HG02610 (cell line): ENCODE measurements at regions not wholly inside any gene's neighbourhood (a gene's known extent, or its start where the extent isn't known, plus 50 kb on each side); places are given as distances from the start of the nearest gene placed in this dataset.

Experiments
- ATAC-seq: cut with Tn5 transposase; IDR thresholded peaks from one replicate; pipeline ENCODE4 v1.9.1; 2021; ENCODE audit warnings: mild to moderate bottlenecking, moderate library complexity; ENCODE audit not compliant: unreplicated experiment

DNA sequence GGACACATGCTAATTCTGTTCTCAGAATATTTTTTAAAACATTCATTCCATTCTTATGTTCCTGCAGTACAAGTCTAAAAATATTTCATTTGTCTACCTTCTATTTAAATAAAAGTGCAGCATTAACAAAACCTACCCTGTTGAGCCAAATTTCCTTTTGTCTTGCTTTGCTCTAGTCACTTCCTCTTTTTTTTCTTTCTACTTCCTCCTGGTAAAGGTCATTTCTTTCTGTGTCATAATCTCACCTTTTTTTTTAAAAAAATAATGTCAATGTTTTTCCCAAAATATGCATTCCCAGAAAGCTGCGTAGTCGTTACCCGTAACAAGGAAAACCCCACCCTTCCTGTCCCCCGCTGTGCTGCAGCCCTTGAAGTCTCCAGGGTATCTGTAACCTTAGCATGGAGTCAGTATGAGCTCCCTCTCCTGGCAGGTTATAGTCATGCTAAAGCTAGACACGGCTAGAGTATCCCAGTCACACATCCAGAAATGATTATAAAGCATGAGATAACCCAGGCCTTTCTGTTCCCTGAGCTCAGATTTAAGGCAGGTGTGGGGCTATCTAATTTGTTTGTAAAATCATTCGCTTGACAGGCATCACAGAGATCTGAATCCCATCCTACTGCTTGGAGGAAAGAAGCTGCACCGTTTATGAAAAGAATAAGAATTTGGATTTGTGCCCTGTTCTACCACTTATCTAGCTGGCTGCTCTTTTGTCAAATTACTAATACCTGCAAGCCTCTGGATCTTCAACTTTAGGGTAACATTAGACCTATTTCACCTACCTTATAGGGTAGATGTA is 51.1 kb upstream of the EED start:
- ATAC-seq = peak; percentile 94

DNA sequence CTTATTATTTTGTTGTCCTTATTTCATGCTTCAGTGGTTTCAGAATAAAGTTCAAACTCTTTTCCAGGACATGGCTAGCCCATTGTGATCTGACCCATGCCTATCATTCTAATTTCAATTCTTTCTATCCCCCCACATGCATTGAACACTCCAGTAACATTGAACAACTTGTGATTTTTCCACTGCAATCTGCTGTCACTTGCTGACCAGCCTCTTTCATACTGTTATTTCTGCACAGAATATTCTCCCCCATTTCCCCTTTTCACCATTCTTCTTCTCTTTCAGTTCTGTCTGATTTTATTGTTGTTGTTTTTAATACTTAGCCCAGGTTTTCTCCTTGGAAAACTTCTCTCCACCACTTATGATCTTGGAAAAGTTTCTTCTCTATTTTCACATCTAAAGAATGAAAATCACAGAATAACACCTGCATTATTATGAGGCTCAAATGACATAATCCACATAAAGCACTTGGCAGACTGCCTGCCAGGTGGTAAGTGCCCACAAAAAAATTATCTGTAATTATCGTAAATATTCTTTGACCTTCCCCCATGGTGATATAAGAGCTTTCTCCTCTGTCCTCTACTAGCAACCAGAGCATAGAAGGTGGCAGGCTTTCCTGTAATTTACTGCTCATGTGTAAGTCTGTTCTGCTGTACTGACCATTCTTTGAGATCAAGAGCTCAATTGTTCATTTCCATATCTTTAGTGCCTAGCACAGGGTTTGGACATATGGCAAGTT is 51.9 kb upstream of the EED start:
- peak; percentile 8 for ATAC-seq

DNA sequence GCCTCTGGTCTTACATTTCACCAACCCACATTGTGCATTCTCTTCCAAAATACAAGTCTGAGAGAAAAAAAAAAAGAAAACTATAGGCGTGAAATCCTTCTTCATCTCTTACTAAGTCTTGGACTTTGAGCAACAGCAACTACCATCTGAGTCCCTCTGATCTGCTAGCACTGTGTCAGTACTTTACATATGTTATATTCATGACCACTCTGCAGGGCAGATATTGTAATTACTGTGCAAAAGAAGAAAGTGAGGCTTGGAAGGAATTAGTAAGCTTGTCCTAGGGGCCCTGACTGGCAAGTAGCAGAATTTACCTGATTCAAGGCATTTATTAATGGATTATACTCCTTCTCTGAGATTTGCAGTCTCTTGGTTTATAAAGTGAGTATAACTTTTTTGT is 52.7 kb upstream of the EED start:
- ATAC-seq = no peak

- ATAC-seq = no peak
Measured at GRCh38 chr11:86187027-86187426, 57.5 kb upstream of the EED start.

DNA sequence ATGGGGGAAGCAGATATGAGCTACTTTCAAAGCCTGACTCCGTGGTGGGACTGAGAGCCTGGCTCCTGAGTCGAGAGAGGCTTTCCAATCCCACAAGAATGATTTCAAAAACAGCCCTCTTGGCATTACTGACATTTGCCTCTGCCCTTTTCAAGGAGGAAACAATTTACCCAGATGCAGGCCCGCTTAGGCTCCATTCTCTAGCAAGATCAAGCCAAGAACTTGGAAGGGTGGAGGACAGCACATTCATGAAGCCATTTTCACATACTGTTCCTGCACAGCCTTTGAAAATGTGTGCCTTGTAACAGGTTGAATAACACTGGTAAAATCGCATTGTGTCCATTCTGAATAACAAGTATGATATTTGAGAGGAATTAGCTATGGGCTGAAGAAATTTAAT is 58.2 kb upstream of the EED start:
- ATAC-seq = no peak

DNA sequence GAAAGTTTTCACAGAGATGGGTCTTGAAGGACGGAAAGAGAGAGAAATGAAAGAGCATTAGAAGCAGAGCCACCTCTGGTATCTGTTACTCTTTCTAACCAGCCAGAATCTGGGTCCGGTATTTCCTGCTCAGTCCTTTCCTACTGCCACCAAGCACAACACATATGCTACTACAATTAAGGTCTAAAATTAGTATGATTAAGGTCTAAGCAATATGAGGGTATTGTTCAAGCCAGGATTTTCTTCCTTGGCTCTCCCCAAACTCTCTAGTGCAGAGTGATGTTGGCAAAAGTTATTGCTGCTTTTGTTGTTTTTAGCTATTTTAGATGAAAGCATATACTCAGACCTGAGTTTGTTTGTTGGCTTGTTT is 59.2 kb upstream of the EED start:
- no peak for ATAC-seq

DNA sequence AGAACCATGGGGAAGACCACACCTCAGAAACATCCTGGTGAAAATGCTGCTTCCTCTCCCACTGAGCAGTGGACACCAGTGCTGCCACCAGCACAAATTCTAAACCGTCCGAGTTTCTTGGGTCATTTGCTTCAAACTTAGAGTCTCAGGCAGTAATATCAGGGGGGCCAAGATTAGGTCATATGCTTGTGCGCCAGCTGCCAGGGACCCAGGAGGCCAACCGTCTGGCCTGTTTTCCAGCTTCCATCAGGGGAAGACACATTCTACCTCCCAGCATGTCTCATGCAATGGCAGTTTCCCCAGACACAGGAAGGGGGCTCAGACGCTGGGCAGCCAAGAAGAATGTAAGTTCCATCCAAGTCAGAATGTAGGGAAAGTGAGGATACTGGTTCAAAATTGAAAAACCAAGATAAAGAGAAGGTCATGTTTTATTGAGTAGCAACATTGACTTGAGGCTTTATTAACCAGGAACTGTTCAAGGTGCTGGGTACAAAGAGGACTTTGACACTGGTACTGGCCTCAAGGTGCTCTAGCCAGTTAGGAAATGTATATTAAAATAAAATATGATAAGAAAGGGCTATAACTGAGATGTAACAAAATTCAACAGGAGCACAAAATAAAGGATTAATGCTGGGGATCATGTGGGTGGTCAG is 59.7 kb upstream of the EED start:
- ATAC-seq = no peak

DNA sequence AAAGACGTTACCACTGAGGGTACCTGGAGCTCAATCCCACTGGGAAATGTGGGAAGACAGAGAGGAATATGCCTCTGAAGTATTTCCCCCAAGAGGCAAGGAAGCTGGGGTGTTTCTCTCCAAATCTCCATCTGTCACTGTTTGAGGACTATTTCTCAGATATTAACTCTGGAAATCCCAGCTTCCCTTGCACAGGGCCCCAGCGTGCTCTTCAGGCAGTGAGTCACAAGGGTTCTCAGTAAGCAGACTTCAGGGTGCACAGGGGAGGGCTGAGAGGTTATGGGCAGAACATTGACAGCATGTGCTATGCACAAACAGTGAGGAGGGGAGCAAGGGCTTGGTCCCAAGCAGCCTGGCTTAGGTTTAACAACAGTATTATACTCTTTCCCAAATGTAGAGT is 60.9 kb upstream of the EED start:
- peak; percentile 38 for ATAC-seq

- peak; percentile 80 for ATAC-seq
Measured at GRCh38 chr11:86182976-86183584, 61.5 kb upstream of the EED start.

GRCh38 chr11:86181379-86181778 is 63.2 kb upstream of the EED start:
- no peak for ATAC-seq

- ATAC-seq = no peak
Measured at GRCh38 chr11:86180851-86181250, 63.7 kb upstream of the EED start.

GRCh38 chr11:86180423-86180822 is 64.1 kb upstream of the EED start:
- no peak for ATAC-seq

- no peak for ATAC-seq
Measured at GRCh38 chr11:86179646-86180064, 64.9 kb upstream of the EED start.

GRCh38 chr11:86177302-86177701 is 67.3 kb upstream of the EED start:
- no peak for ATAC-seq

- ATAC-seq = peak; percentile 71
Measured at GRCh38 chr11:86176165-86176884, 68.2 kb upstream of the EED start.

DNA sequence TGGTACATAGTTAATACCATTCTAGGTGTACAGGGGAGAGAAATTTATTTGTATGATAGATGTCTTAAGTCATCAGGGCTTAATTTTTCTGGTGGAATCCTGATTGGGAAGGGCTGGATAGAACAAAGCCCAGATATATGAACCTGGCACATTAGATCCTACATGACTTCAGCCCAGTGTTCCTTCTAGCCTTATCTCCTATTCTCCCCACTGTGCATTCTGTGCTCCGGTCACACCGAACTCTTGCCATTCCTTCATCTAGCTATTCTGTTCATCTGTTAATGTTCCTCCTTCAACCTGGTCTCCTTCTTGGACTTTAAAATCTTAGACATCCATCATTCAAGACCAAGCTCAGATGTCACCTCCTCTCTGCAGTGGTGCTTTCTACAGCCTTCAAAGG is 68.9 kb upstream of the EED start:
- no peak for ATAC-seq

- no peak for ATAC-seq
Measured at GRCh38 chr11:86175191-86175590, 69.4 kb upstream of the EED start.

- ATAC-seq = no peak
Measured at GRCh38 chr11:86174101-86175046, 70.2 kb upstream of the EED start.

DNA sequence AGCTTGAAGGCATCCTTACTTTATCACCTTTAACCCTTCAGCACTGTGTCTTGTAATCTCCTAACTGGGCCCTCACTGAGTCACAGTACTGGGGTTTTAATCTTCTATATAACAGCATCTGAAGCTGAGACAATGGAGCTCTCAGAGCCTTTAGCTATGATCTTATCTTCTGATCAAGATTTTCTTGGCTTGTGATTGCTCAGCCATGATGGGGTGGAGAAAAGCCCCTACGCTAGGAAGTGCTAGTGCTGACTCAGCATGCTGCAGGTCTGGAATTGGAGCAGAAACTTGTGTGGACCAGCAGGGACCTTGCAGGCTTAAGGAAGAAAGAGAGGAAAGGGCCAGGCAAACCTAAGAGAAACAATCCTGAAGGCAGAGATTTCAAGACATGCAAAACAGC is 71.7 kb upstream of the EED start:
- ATAC-seq = no peak

DNA sequence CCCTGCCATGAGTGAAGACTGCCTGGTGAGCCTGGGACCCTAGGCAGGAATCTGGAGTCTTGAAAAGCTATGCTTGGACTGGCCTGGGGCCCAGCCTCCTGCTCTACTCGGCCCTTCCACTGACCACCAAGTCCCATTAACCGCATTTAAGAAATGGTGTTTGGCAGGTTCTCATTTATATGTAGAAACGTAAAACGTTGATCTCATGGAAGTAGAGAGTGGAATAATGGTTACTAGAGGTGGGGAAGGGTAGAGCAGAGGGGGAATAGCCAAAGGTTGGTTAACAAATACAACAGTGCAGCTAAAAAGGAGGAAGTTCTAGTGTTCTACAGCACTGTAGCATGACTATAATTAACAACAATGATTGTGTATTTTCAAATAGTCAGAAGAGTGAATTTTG is 72.9 kb upstream of the EED start:
- no peak for ATAC-seq
